Muscle layer of colon (tissue), 2 donors: ENCODE measurements at regions not wholly inside any gene's neighbourhood (a gene's known extent, or its start where the extent isn't known, plus 50 kb on each side); places are given as distances from the start of the nearest gene placed in this dataset.
"Not testable (repeated sequence)": the region's sequence is repeated elsewhere in the genome, so short reads cannot be mapped to it uniquely, and the experiment has no call there.

Experiments used
- H3K27ac ChIP-seq: one replicate; pipeline ENCODE4 v1.7.0; 2013; ENCODE audit warnings: low read depth, mild to moderate bottlenecking, low read length, moderate library complexity
- H3K27me3 ChIP-seq, 2 donors: one replicate each; pipeline ENCODE4 v1.7.0; 2013; ENCODE audit warnings: low read length in 2 of 2, mild to moderate bottlenecking in 2 of 2; ENCODE audit not compliant: insufficient read depth in 2 of 2, control insufficient read depth in 1 of 2
- H3K36me3 ChIP-seq: one replicate; pipeline ENCODE4 v1.7.0; 2013; ENCODE audit warnings: mild to moderate bottlenecking, low read length; ENCODE audit not compliant: insufficient read depth
- H3K4me1 ChIP-seq: one replicate; pipeline ENCODE4 v1.7.0; 2013; ENCODE audit warnings: mild to moderate bottlenecking, low read length; ENCODE audit not compliant: insufficient read depth
- H3K4me3 ChIP-seq, 2 donors: one replicate each; pipeline ENCODE4 v1.7.0; 2013; ENCODE audit warnings: low read length in 2 of 2, low read depth in 1 of 2, mild to moderate bottlenecking in 1 of 2, moderate library complexity in 1 of 2
- H3K9ac ChIP-seq: one replicate; pipeline ENCODE4 v1.7.0; 2013; ENCODE audit warnings: low read length
- H3K9me3 ChIP-seq: one replicate; pipeline ENCODE4 v1.7.0; 2013; ENCODE audit warnings: mild to moderate bottlenecking, low read length
- donor health status: abdominal sarcoma.
- donor health status: Adenocarcinoma of cecum.

DNA sequence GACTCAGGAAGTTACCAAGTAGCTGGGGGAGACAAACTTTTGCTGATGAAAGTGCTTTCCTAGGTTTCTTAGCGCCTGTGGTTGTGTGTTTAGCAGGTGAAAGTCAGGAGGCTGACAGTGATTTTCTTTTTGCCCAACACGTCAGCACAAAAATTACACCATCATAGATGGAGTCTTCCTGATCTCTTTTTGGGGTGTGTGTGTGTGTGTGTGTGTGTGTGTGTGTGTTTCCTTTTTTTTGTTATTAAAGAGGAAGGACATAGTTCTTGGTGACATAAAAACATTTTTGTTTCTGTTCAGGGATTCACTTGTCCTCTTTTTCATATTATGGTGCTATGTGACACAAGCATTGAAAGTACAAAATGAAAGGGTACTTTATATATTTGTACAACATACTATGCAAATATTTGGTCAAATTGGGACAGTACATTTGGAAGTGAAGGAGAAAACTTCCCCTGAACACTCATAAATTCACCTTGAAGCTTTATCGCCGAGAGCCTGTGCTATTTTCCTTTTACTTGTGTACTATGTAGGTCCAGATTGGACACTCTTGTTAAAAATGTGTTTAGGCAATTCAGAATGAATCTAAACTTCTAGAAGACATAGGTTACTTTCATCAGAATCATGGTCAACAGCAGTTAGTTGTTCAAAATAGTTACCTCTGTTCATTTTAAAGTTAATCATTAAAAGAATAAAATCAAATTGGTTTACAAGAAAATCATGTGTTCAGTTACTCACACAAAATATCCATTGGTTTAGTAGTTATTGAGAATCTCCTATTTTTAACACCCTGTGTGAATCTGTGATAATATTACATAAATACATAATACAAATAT, 491.9 kb downstream of the IRS1 start:
- Histone ChIP-seq H3K27me3 (no peaks in the 10 kb centered on the region), H3K9ac (no peak overlapping the region), H3K36me3 (no peaks in the 10 kb centered on the region), H3K27ac (no peak overlapping the region), H3K4me3 (no peak overlapping the region), H3K4me1 (peaks cover 25% of the 10 kb centered on the region), H3K9me3 (no peaks in the 10 kb centered on the region)

DNA sequence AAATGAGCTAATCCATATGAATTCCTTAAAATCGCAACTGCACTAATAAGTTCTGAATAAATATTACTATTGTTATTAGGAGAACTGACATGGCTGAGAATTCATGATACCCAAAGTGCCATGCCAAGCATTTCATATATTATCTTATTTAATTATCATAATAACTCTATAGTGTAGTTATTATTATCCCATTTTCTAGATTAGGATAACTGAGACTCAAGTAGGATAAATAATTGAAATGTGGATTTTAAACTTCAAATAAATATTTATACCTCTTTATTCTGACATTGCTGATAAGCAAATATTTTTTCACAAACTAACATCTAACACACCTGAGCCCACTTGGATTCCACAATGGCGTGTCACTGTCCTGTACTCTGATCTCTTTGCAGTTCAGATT, 492.7 kb downstream of the IRS1 start:
- Histone ChIP-seq H3K27me3 (no peaks in the 10 kb centered on the region), H3K9ac (no peak overlapping the region), H3K9me3 (no peaks in the 10 kb centered on the region), H3K36me3 (no peaks in the 10 kb centered on the region), H3K27ac (no peak overlapping the region), H3K4me1 (peaks cover 25% of the 10 kb centered on the region), H3K4me3 (no peak overlapping the region)

DNA sequence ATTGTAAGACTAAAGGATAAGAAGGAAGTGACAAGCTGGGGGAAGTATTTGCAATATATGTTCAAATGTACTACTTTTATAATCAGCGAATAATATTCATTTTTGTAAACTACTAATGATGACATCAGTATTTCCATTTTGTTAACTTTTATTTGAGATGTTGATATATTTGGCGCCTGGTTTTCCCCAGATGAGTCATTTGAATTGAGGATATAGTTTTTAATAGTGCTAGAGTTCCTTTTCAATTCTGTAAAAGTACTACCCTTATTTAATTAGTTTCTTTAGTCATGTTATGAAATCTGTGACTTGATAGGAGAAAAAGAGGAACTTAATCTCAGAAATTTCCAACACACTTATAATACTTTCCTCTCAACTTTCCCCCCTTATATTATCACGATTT, 495.3 kb downstream of the IRS1 start:
- no peak overlapping the region for H3K27ac ChIP-seq
- no peaks in the 10 kb centered on the region for H3K9me3 ChIP-seq
- no peaks in the 10 kb centered on the region for H3K36me3 ChIP-seq
- no peak overlapping the region for H3K4me3 ChIP-seq
- H3K9ac ChIP-seq: no peak overlapping the region
- H3K4me1 ChIP-seq: peaks cover 7% of the 10 kb centered on the region
- H3K27me3 ChIP-seq: no peaks in the 10 kb centered on the region

DNA sequence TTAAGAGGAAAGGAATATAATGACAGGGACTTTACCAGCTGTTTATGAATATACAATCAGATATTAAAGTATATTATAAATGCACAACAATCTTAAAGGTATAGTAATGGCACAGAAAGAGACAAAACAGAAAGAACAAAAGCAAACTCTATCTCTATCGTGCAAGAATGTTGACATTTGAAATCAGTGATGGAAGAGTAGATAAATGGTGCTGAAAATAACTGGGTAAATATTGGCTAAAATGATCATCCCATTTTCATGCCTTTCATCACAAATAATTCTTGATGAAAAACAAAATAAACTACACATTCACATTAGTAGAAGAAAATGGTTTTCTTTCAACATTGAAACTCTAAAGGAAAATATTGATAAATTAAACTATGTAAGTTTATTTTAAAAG, 495.9 kb downstream of the IRS1 start:
- H3K9ac ChIP-seq: no peak overlapping the region
- no peak overlapping the region for H3K4me3 ChIP-seq
- no peaks in the 10 kb centered on the region for H3K36me3 ChIP-seq

DNA sequence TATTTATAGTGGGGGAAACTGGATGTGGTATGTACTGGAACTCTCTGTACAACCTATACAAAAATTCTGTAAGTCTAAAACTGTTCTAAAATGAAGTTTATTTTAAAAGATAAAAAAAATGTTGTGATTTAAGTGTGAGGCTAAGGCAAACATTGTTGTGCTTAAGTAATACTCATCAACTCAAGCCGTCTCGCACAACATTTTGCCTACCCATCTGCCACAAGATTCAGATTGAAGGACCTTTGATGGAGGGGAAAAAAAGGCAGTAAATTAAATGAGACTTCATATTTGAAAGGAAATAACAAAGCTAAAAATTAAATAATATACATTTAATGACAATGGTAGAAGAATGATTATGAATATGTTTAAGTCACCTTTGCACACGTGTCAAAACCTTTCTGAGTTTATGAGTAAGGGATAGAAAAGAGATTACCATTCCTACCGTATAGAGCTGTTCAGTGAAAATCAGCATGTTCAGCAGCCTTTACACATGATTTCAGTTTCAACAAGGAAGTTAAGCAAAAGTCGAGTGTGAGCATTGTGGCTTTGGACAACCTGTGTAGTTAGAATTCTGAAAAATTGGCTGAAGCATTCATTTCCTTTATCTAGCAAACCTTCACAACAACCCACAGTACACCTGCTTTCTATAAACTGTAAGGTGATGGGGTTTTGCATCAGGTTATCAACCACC, 499.3 kb downstream of the IRS1 start:
- Histone ChIP-seq H3K27me3 (no peaks in the 10 kb centered on the region), H3K4me3 (no peak overlapping the region), H3K36me3 (no peaks in the 10 kb centered on the region), H3K4me1 (no peaks in the 10 kb centered on the region), H3K9me3 (no peaks in the 10 kb centered on the region), H3K27ac (no peak overlapping the region), H3K9ac (no peak overlapping the region)

More for the DNA sequence above, 495.9 kb downstream of the IRS1 start:
- Histone ChIP-seq H3K4me1 (peaks cover 2% of the 10 kb centered on the region), H3K27ac (no peak overlapping the region), H3K27me3 (no peaks in the 10 kb centered on the region), H3K9me3 (no peaks in the 10 kb centered on the region)

DNA sequence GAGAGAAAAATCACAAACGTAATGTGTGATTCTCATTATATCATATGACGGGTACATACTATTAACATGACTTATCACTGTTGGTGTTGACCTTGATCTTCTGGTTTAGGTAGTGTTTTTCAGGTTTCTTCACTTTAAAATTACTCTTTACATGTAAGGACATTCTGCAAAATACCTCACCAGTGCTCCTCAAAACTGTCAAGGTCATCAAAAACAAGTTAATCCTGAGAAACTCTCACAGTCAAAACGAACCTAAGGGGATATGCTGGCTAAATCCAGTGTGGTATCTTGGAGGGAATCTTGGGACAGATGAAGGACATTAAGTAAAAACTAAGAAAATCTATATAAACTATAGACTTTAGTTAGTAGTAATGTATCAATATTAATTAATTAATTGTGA, 499.8 kb downstream of the IRS1 start:
- no peak overlapping the region for H3K9ac ChIP-seq
- no peaks in the 10 kb centered on the region for H3K4me1 ChIP-seq
- H3K36me3 ChIP-seq: no peaks in the 10 kb centered on the region
- no peak overlapping the region for H3K4me3 ChIP-seq
- H3K9me3 ChIP-seq: no peaks in the 10 kb centered on the region
- H3K27me3 ChIP-seq: no peaks in the 10 kb centered on the region
- H3K27ac ChIP-seq: no peak overlapping the region

DNA sequence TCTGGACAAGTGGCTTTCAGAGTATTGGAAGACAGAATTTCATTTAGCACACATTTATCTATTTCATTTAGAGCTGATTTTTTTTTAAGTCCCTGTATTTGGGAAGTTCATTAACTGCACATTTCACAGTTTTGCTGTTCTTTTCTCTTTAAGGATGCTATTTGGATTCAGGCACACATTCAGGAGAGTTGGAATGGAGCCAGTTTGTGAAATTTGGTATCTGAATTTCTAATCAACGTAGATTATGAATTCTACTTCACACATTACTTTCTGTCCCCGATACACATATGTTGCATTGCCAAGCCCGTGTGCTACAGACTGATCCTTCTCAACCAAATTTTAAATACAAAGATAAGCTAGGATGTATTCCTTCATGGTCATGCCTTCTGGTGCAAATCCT, 503.9 kb downstream of the IRS1 start:
- Histone ChIP-seq H3K9me3 (no peaks in the 10 kb centered on the region), H3K36me3 (no peaks in the 10 kb centered on the region), H3K27me3 (no peaks in the 10 kb centered on the region), H3K9ac (no peak overlapping the region), H3K4me1 (no peaks in the 10 kb centered on the region), H3K4me3 (no peak overlapping the region), H3K27ac (no peak overlapping the region)

DNA sequence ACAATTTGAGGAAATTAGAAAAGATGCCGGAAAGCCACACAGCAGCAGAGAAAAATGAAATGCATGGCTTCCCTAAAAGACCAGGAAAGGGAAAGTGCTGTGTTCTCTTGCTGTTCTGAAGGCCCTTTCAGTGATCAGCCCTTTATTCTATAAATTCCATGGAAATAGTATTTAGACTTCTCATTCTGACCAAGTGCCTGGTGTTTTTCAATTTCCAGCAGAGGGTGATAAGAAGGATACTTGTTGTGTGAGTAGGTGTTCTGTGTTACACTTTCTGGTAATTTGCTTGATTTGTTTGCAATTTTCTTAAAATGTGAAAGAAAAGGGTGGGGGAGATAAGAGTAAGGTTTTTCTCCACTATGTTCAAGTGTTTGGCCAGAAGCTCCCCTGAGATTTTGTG, 504.5 kb downstream of the IRS1 start:
- no peaks in the 10 kb centered on the region for H3K27me3 ChIP-seq
- H3K4me1 ChIP-seq: no peaks in the 10 kb centered on the region
- H3K4me3 ChIP-seq: no peak overlapping the region
- H3K9ac ChIP-seq: no peak overlapping the region
- H3K9me3 ChIP-seq: no peaks in the 10 kb centered on the region
- H3K27ac ChIP-seq: no peak overlapping the region
- H3K36me3 ChIP-seq: no peaks in the 10 kb centered on the region

DNA sequence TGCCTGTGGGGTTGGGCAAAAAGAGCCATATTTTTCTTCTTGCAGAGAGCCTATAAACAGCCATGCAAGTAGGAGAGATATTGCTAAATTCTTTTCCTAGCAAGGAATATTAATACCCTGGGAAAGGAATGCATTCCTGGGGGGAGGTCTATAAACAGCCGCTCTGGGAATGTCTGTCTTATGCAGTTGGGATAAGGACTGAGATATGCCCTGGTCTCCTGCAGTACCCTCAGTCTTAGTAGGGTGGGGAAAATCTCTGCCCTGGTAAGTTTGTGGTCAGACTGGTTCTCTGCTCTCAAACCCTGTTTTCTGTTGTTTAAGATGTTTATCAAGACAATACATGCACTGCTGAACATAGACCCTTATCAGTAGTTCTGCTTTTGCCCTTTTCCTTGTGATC, 508.3 kb downstream of the IRS1 start:
- H3K4me3 ChIP-seq, H3K27ac ChIP-seq, H3K27me3 ChIP-seq, H3K4me1 ChIP-seq, H3K9ac ChIP-seq, H3K9me3 ChIP-seq, H3K36me3 ChIP-seq: not testable (repeated sequence)

DNA sequence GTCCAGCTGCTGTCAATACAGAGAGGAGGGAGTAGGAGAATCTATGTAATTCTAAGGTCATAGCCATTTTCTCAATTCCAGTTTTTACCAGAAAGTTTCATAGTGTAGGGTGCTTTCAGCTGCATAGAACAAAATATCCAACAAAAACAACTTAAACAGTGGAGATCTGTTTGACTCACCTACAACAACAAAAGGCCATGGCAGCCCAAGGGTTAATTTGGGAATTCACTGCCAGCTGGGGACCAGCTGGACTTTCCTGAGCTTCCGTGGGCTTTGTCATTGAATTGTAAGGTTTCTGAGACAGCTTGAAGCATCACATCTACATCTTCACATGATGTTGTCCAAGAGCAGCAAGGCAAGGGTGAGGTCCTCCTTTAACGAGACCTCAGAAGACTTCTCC, 512.7 kb downstream of the IRS1 start:
- Histone ChIP-seq H3K4me3 (no peak overlapping the region), H3K27ac (no peak overlapping the region)

DNA sequence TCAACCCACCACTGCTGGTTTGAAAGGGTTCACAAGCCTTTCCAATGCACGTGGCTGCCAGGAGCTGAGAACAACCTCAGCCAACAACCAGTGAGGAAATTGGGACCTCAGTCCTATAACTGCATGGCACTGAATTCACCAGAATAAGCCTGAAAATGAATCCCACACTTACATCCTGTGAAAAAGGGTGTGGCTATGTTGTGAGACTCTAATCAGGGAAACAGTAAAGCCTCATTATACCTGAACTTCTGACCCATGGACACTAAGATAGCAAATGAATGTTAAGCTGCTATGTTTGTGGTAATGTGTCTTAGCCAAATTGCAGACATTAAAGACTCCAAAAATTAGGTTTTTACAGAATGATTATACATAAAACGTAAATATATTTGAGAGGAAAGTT, 515.8 kb downstream of the IRS1 start:
- Histone ChIP-seq H3K9ac (no peak overlapping the region), H3K27ac (no peak overlapping the region), H3K4me1 (no peaks in the 10 kb centered on the region), H3K4me3 (no peak overlapping the region), H3K36me3 (no peaks in the 10 kb centered on the region), H3K9me3 (no peaks in the 10 kb centered on the region), H3K27me3 (no peaks in the 10 kb centered on the region)

More for the DNA sequence above, 512.7 kb downstream of the IRS1 start:
- Histone ChIP-seq H3K4me1 (no peaks in the 10 kb centered on the region), H3K9ac (no peak overlapping the region), H3K27me3 (no peaks in the 10 kb centered on the region), H3K36me3 (no peaks in the 10 kb centered on the region), H3K9me3 (no peaks in the 10 kb centered on the region)

DNA sequence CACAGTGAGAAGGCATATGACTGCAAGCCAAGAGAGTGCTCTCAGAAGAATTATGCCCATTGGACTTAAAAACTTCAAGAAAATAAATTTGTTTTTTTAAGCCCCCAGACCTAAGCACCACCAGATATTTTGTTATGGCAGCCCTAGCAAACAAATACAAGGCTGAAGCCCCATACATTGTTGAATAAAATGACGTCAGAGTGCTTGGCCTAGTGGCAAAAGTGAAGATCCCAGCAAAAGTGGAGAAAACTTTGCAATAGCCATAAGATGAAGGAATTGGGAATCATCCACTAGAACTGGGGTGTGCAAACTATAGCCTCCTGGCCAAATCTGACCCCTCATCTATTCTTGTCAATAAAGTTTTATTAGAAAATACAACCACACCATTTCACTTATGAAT, 517.5 kb downstream of the IRS1 start:
- no peaks in the 10 kb centered on the region for H3K9me3 ChIP-seq
- no peaks in the 10 kb centered on the region for H3K36me3 ChIP-seq
- no peaks in the 10 kb centered on the region for H3K4me1 ChIP-seq
- H3K4me3 ChIP-seq: no peak overlapping the region
- H3K27ac ChIP-seq: no peak overlapping the region
- H3K9ac ChIP-seq: no peak overlapping the region
- no peaks in the 10 kb centered on the region for H3K27me3 ChIP-seq
